HepG2 (cell line): ENCODE measurements at regions not wholly inside any gene's neighbourhood (a gene's known extent, or its start where the extent isn't known, plus 50 kb on each side); places are given as distances from the start of the nearest gene placed in this dataset.

Experiments
- EZH2 ChIP-seq: conservative IDR thresholded peaks from 2 replicates; pipeline ENCODE4 v1.6.1; 2012; ENCODE audit warnings: mild to moderate bottlenecking, low read depth, low read length, moderate library complexity
- MZF1 ChIP-seq: sonication (generic); formaldehyde crosslinking; IDR thresholded peaks from 2 replicates; pipeline ENCODE4 v1.8.1; 2023; ENCODE audit warnings: mild to moderate bottlenecking, missing genetic modification reagents, borderline replicate concordance

DNA sequence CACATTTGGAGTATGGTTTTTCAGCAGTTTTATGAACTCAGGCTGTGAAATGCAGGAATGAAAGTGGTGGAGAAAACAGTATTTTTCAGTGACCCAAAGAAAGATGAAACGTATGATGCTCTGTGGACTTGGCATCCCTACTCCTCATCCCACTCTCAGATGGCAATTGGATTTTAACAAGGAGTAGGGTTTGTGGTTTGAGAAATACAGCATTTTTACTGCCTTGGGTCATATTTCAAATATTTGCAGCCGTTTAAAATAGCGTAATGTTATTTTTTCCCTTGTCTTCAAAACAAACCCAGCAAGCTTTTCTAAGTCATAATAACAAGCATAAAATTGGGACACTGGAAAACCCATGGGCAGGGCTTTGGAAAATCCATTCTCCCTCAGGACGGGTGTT is 117.2 kb upstream of the LRIG1 start:
- no peak for TF ChIP-seq MZF1
- TF ChIP-seq EZH2 = no peak
